ENCODE measurements at regions not wholly inside any gene's neighbourhood (a gene's known extent, or its start where the extent isn't known, plus 50 kb on each side); places are given as distances from the start of the nearest gene placed in this dataset.

DNA sequence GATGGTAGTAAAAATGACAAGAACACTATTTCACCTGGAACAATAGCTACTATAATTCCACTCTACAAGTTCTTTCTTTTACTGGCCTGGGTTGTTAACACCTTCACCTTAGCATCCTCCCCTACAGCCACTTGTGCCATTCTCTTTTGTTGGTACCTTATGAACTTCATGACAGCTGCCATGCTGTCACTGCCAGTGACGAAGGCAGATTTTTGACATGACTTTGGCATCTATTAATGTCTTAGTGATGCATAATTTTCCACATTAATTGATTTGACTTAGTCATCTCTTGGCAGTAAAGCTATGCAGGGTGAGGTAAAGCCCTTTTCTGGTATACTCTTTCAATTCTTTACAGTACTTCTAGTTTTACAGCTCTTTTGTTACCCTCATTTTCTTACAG is 207.9 kb downstream of the TANC2 start:
- TF ChIP-seq, protein P1, sequence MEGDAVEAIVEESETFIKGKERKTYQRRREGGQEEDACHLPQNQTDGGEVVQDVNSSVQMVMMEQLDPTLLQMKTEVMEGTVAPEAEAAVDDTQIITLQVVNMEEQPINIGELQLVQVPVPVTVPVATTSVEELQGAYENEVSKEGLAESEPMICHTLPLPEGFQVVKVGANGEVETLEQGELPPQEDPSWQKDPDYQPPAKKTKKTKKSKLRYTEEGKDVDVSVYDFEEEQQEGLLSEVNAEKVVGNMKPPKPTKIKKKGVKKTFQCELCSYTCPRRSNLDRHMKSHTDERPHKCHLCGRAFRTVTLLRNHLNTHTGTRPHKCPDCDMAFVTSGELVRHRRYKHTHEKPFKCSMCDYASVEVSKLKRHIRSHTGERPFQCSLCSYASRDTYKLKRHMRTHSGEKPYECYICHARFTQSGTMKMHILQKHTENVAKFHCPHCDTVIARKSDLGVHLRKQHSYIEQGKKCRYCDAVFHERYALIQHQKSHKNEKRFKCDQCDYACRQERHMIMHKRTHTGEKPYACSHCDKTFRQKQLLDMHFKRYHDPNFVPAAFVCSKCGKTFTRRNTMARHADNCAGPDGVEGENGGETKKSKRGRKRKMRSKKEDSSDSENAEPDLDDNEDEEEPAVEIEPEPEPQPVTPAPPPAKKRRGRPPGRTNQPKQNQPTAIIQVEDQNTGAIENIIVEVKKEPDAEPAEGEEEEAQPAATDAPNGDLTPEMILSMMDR (IDR thresholded peaks at IDR 0.05) = no peak
- no peak for TF ChIP-seq POLR2A (IDR thresholded peaks at IDR 0.05)

Data from thyroid gland (tissue), 4 donors.